Neural progenitor cell (in vitro differentiated cells): ENCODE measurements at regions not wholly inside any gene's neighbourhood (a gene's known extent, or its start where the extent isn't known, plus 50 kb on each side); places are given as distances from the start of the nearest gene placed in this dataset.

ENCODE experiments used
- DNase-seq: peaks from one replicate; pipeline ENCODE4 v3.0.0-alpha.2; 2016; ENCODE audit warnings: low spot score
- H2AFZ ChIP-seq: fragments of 200-600 bp; sonication (generic); replicated peaks from 2 replicates; pipeline ENCODE4 v1.6.1; 2016; ENCODE audit warnings: antibody characterized with exemption
- H3F3A ChIP-seq: fragments of 200-600 bp; sonication (generic); 2 replicates; pipeline ENCODE4 v1.6.1; 2016; ENCODE audit warnings: antibody characterized with exemption, low read depth
- H3K27ac ChIP-seq: fragments of 200-600 bp; sonication (generic); 2 replicates; pipeline ENCODE4 v1.5.1; 2016; ENCODE audit warnings: mild to moderate bottlenecking
- H3K27me3 ChIP-seq: fragments of 200-600 bp; sonication (generic); 2 replicates; pipeline ENCODE4 v1.6.1; 2016; ENCODE audit warnings: mild to moderate bottlenecking, moderate library complexity
- H3K36me3 ChIP-seq: fragments of 200-600 bp; sonication (generic); 2 replicates; pipeline ENCODE4 v1.5.1; 2016
- H3K4me1 ChIP-seq: fragments of 200-600 bp; sonication (generic); 2 replicates; pipeline ENCODE4 v1.6.1; 2016; ENCODE audit warnings: mixed run types
- H3K4me2 ChIP-seq: fragments of 200-600 bp; sonication (generic); 2 replicates; pipeline ENCODE4 v1.6.1; 2016
- H3K4me3 ChIP-seq: fragments of 200-600 bp; sonication (generic); 2 replicates; pipeline ENCODE4 v1.5.1; 2016
- H3K79me2 ChIP-seq: fragments of 200-600 bp; sonication (generic); 2 replicates; pipeline ENCODE4 v1.6.1; 2016; ENCODE audit warnings: low read depth
- H3K9ac ChIP-seq: fragments of 200-600 bp; sonication (generic); 2 replicates; pipeline ENCODE4 v1.6.1; 2016
- H3K9me3 ChIP-seq: fragments of 200-600 bp; sonication (generic); 2 replicates; pipeline ENCODE4 v1.5.1; 2016; ENCODE audit warnings: low read depth
- H4K20me1 ChIP-seq: fragments of 200-600 bp; sonication (generic); 2 replicates; pipeline ENCODE4 v1.6.1; 2016; ENCODE audit warnings: low read depth
- H3K27ac Mint-ChIP-seq: 3 replicates; pipeline ENCODE4 v1.8.0; 2021; ENCODE audit warnings: mixed read lengths
- H3K27me3 Mint-ChIP-seq: 2 replicates; pipeline ENCODE4 v1.8.0; 2022; ENCODE audit warnings: low read depth, mild to moderate bottlenecking, inconsistent platforms, moderate library complexity, mixed read lengths; ENCODE audit not compliant: insufficient read depth
- H3K36me3 Mint-ChIP-seq: 3 replicates; pipeline ENCODE4 v1.8.0; 2021; ENCODE audit warnings: mixed read lengths
- H3K4me1 Mint-ChIP-seq: 3 replicates; pipeline ENCODE4 v1.8.0; 2021; ENCODE audit warnings: mixed read lengths
- H3K4me3 Mint-ChIP-seq: 3 replicates; pipeline ENCODE4 v1.8.0; 2021; ENCODE audit warnings: mild to moderate bottlenecking, moderate library complexity, mixed read lengths
- H3K9me3 Mint-ChIP-seq: 3 replicates; pipeline ENCODE4 v1.8.0; 2020; ENCODE audit warnings: mixed read lengths
- EZH2 ChIP-seq: fragments of 200-600 bp; sonication (generic); IDR thresholded peaks from 2 replicates; pipeline ENCODE4 v1.6.1; 2017; ENCODE audit warnings: antibody characterized with exemption, mild to moderate bottlenecking, moderate library complexity
- EZH2phosphoT487 ChIP-seq: fragments of 200-600 bp; sonication (generic); IDR thresholded peaks from 2 replicates; pipeline ENCODE4 v1.6.1; 2017; ENCODE audit warnings: antibody characterized with exemption
- TF ChIP-seq, protein P1 (sequence below): fragments of 200-600 bp; sonication (generic); IDR thresholded peaks from 2 replicates; pipeline ENCODE4 v1.5.1; 2017; ENCODE audit warnings: antibody characterized with exemption, mild to moderate bottlenecking

DNA sequence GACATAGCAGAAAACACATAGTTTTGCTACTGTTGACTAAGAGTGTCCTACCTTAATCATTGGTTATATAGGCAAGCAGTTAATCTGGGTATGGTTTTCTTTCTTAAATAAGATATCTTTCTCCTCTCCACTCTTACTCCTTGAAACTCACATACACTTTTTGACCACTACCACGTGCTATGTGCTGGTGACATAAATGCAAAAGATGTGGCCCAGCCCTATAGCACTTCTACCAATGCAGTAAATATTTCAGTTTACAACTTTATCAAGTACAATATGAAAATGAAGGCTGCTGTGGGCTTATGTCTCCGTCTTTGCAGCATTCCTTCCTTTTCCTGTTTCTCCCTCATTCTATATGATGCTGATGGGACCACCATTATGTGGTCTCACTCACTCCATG is 410.2 kb upstream of the CFAP20DC start:
- TF ChIP-seq, protein P1, sequence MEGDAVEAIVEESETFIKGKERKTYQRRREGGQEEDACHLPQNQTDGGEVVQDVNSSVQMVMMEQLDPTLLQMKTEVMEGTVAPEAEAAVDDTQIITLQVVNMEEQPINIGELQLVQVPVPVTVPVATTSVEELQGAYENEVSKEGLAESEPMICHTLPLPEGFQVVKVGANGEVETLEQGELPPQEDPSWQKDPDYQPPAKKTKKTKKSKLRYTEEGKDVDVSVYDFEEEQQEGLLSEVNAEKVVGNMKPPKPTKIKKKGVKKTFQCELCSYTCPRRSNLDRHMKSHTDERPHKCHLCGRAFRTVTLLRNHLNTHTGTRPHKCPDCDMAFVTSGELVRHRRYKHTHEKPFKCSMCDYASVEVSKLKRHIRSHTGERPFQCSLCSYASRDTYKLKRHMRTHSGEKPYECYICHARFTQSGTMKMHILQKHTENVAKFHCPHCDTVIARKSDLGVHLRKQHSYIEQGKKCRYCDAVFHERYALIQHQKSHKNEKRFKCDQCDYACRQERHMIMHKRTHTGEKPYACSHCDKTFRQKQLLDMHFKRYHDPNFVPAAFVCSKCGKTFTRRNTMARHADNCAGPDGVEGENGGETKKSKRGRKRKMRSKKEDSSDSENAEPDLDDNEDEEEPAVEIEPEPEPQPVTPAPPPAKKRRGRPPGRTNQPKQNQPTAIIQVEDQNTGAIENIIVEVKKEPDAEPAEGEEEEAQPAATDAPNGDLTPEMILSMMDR, result no peak
- no peak for TF ChIP-seq EZH2
- TF ChIP-seq EZH2phosphoT487, result no peak
- no peak overlapping the region for H3K27ac Mint-ChIP-seq
- Histone ChIP-seq H3K36me3 (no peaks in the 10 kb centered on the region), H3K79me2 (no peaks in the 10 kb centered on the region), H3K4me1 (no peaks in the 10 kb centered on the region), H3K27ac (no peak overlapping the region), H3K9ac (no peak overlapping the region), H4K20me1 (no peaks in the 10 kb centered on the region), H3K4me2 (no peak overlapping the region), H3K9me3 (no peaks in the 10 kb centered on the region), H3K27me3 (no peaks in the 10 kb centered on the region), H2AFZ (no peak overlapping the region), H3F3A (no peaks in the 10 kb centered on the region), H3K4me3 (no peak overlapping the region)
- H3K27me3 Mint-ChIP-seq, result no peaks in the 10 kb centered on the region
- DNase-seq, result no peak
- H3K4me1 Mint-ChIP-seq, result no peaks in the 10 kb centered on the region
- no peak overlapping the region for H3K4me3 Mint-ChIP-seq
- H3K36me3 Mint-ChIP-seq, result no peaks in the 10 kb centered on the region
- H3K9me3 Mint-ChIP-seq, result peaks cover 2% of the 10 kb centered on the region

DNA sequence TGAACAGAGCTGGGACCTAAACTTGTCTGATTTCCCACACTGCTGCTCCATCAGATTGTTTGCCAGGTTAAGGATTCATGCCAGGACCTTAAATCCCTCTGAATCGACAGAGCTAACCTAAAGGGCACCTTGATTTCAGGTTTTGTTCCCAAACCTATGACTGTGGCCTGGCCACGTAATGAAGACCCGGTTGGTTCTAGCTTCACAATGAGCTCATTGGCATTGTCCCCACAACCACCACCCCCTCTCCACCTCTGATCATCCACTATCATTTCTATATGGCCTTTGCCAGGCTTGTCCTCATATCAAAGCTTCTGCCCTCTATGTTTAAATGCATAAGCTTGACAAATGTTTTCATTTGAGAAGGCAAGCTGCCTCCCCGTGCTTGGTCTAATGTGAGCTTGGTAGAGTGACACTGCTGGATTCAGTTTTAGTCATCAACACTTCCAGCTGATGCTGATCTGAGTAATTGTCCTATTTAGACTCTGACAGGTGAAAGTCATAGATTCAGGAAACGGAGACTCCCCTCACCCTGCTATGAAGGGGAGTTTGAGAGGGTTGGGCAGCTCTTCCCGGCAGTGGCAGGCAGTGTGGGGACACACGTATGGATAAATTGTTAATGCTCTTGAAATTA is 407.1 kb upstream of the CFAP20DC start:
- DNase-seq, result no peak
- no peaks in the 10 kb centered on the region for H3K9me3 ChIP-seq
- H3K27ac Mint-ChIP-seq, result no peak overlapping the region

DNA sequence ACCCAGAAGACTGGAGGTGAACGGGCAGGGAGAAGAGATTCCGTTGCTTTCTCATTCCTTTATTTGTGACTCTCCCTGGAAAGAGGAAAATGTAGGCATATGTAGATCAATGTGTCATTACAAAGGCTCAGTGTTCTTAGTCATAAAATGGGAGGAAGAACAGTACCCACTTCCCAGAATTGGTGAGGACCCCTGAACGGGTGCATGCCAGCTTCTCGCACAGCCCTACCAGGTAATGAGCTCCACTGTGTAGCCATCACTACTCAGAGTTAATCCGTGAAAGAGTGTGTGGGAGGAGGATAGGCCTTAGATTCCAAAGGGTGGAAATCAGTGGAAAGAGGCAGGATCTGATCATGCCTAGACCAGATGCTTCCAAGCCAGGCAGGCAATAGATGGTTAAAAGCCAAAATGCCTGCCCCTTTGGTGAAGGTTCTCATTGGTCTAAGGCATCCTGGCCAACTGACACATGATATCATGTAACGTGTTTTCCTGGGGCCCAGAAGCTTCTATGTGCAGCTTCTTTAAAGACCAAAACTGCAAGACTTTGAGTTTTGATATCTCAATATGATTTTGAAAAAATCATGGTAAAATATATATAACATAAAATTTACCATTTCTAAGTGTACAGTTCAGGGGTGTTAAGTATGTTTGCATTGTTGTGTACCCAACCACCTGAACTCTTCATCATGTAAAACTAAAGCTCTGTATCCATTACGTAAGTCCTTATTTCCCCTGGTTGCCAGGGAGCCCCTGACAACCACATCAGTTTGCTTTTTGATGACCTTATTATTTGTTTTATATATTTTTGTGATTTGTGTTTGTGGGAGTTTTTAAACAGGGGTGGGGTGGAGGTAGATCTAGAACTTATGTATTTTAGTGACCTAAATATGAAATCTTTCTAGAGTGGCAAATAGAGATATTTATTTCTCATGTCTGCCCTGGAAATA is 402.2 kb upstream of the CFAP20DC start:
- TF ChIP-seq, protein P1, result no peak
- TF ChIP-seq EZH2 (no peak), EZH2phosphoT487 (no peak)
- no peak overlapping the region for H3K4me3 Mint-ChIP-seq

More for the DNA sequence above, 407.1 kb upstream of the CFAP20DC start:
- TF ChIP-seq EZH2phosphoT487, result no peak
- TF ChIP-seq EZH2, result no peak
- H3K4me2 ChIP-seq, result no peak overlapping the region
- no peak overlapping the region for H2AFZ ChIP-seq
- H3K4me3 ChIP-seq, result no peak overlapping the region
- Mint-ChIP-seq H3K9me3 (peaks cover 2% of the 10 kb centered on the region), H3K4me1 (peaks cover under 1% of the 10 kb centered on the region), H3K27me3 (no peaks in the 10 kb centered on the region), H3K36me3 (no peaks in the 10 kb centered on the region), H3K4me3 (no peak overlapping the region)
- H3K36me3 ChIP-seq, result no peaks in the 10 kb centered on the region
- H3K79me2 ChIP-seq, result no peaks in the 10 kb centered on the region
- no peaks in the 10 kb centered on the region for H4K20me1 ChIP-seq
- no peaks in the 10 kb centered on the region for H3K27me3 ChIP-seq
- no peak overlapping the region for H3K27ac ChIP-seq
- no peaks in the 10 kb centered on the region for H3F3A ChIP-seq
- H3K4me1 ChIP-seq, result no peaks in the 10 kb centered on the region
- H3K9ac ChIP-seq, result no peak overlapping the region

More for the DNA sequence above, 402.2 kb upstream of the CFAP20DC start:
- Mint-ChIP-seq H3K4me1 (peaks cover 18% of the 10 kb centered on the region), H3K36me3 (no peaks in the 10 kb centered on the region), H3K27me3 (no peaks in the 10 kb centered on the region), H3K27ac (no peak overlapping the region), H3K9me3 (no peaks in the 10 kb centered on the region)
- no peak overlapping the region for H3K27ac ChIP-seq
- H3K9ac ChIP-seq, result no peak overlapping the region
- H3K4me2 ChIP-seq, result no peak overlapping the region
- no peaks in the 10 kb centered on the region for H3F3A ChIP-seq
- DNase-seq, result no peak
- H4K20me1 ChIP-seq, result no peaks in the 10 kb centered on the region
- no peaks in the 10 kb centered on the region for H3K27me3 ChIP-seq
- H2AFZ ChIP-seq, result peak overlapping the region; percentile 63
- H3K9me3 ChIP-seq, result no peaks in the 10 kb centered on the region
- no peaks in the 10 kb centered on the region for H3K36me3 ChIP-seq
- peaks cover 2% of the 10 kb centered on the region for H3K4me1 ChIP-seq
- no peak overlapping the region for H3K4me3 ChIP-seq
- no peaks in the 10 kb centered on the region for H3K79me2 ChIP-seq
